Stomach (tissue), 8 donors: ENCODE measurements at regions not wholly inside any gene's neighbourhood (a gene's known extent, or its start where the extent isn't known, plus 50 kb on each side); places are given as distances from the start of the nearest gene placed in this dataset.

ENCODE experiments used
- DNase-seq, 2 donors: peaks; one replicate each; pipeline versions ENCODE4 v3.0.0 to v3.0.0-alpha.2; 2013 to 2019
- H3K27ac ChIP-seq, 5 donors: fragments of 200-600 bp in 4 of 5; sonication (generic) in 4 of 5; one replicate each; pipeline ENCODE4 v1.5.1; 2013 to 2019; ENCODE audit warnings: mild to moderate bottlenecking in 1 of 5, moderate library complexity in 1 of 5
- H3K27me3 ChIP-seq, 3 donors: fragments of 200-600 bp; sonication (generic); one replicate each; pipeline ENCODE4 v1.5.1; 2017 to 2019; ENCODE audit warnings: mixed run types in 1 of 3
- H3K36me3 ChIP-seq, 4 donors: fragments of 200-600 bp; sonication (generic); 1 replicate in 3 of 4; 2 replicates in 1 of 4; pipeline ENCODE4 v1.5.1; 2016 to 2019
- H3K4me1 ChIP-seq, 4 donors: fragments of 200-600 bp; sonication (generic); one replicate each; pipeline ENCODE4 v1.5.1; 2016 to 2019
- H3K4me3 ChIP-seq, 4 donors: fragments of 200-600 bp; sonication (generic) in 3 of 4; one replicate each; pipeline ENCODE4 v1.5.1; 2016 to 2019; ENCODE audit warnings: mild to moderate bottlenecking in 1 of 4
- H3K9me3 ChIP-seq, 4 donors: fragments of 200-600 bp; sonication (generic); one replicate each; pipeline ENCODE4 v1.5.1; 2016 to 2019
- CTCF ChIP-seq, 7 experiments: fragments of 450-650 bp in 4 of 7; fragments of 200-600 bp in 3 of 7; sonication (generic) in 3 of 7; IDR thresholded peaks; one replicate each; pipeline ENCODE4 v1.5.1; 2016 to 2019; ENCODE audit warnings: antibody characterized with exemption in 7 of 7, control low read depth in 2 of 7, mild to moderate bottlenecking in 1 of 7
- EP300 ChIP-seq: sonication (generic); formaldehyde crosslinking; IDR thresholded peaks from one replicate; pipeline ENCODE4 v1.6.1; 2017; ENCODE audit warnings: antibody characterized with exemption
- POLR2A ChIP-seq, 4 donors: fragments of 450-650 bp; IDR thresholded peaks; one replicate each; pipeline ENCODE4 v1.6.1; 2016; ENCODE audit warnings: antibody characterized with exemption in 4 of 4, control low read depth in 2 of 4, mild to moderate bottlenecking in 1 of 4, moderate library complexity in 1 of 4
- POLR2AphosphoS5 ChIP-seq, 3 donors: sonication (generic); formaldehyde crosslinking; IDR thresholded peaks; one replicate each; pipeline ENCODE4 v1.6.1; 2016; ENCODE audit warnings: antibody characterized with exemption in 3 of 3
- WGBS, 5 donors: extraction: QIAGEN DNeasy Blood & Tissue Kit in 3 of 5; methylation state at CpG; one replicate each; pipeline versions ENCODE4 v1.1.5 to v1.1.7; 2013 to 2018; 5-methylcytosine and 5-hydroxymethylcytosine counted together
- intact Hi-C: fragments of 100-400 bp; cut with DNase I; formaldehyde crosslinking; loops from one replicate; pipeline ENCODE4 v1.15.1; 2023; ENCODE audit warnings: low total_unique reads
- donor health status: healthy with polysubstance abuse.
- donor health status: Bipolar disorder and iron deficiency.
- donor health status: healthy.

- Histone ChIP-seq H3K27me3 (no peaks in the 10 kb centered on the region), H3K4me3 (no peak overlapping the region), H3K27ac (no peak overlapping the region), H3K36me3 (no peaks in the 10 kb centered on the region), H3K9me3 (peaks cover 0 to 6% (median 0%) of the 10 kb centered on the region in 4 donors), H3K4me1 (no peaks in the 10 kb centered on the region)
- WGBS, 5 donors, result 37 to 65% (median 54%) methylated on average over 1 of the region's 1 CpG
- intact Hi-C loops, result no loop called here
- DNase-seq, result no peak
- no peak for TF ChIP-seq CTCF (IDR thresholded peaks at IDR 0.05)
- no peak for TF ChIP-seq POLR2A (IDR thresholded peaks at IDR 0.05)
- no peak for TF ChIP-seq POLR2AphosphoS5 (IDR thresholded peaks at IDR 0.05)
- TF ChIP-seq EP300, result no peak
These were observed 142.1 kb upstream of the BRINP3 start for GRCh38 chr1:190619724-190620123.

GRCh38 chr1:190633488-190633887 lies 155.8 kb upstream of the BRINP3 start:
- intact Hi-C loops, result no loop called here
- no peak overlapping the region for H3K4me3 ChIP-seq
- peak in 1 of 2 donors; percentile 2 for DNase-seq

DNA sequence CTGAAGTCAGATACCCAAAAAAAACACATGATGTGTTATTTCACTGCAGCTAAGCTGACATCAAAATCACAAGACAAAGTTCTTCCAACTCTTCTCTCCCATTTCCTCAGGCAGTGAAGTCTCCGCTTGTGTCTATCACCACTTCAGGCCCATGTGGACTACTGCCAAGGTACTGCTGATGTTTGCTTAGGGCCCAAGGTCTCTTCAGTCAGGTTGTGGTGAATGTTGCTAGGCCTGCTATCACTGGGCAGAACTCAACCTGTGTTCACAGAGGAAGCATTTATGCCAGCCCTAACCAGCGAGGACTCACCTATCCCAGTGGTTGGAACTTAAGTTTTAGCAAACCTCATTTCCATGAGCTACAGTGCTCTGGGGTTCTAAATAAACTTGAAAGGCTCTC lies 156.5 kb upstream of the BRINP3 start:
- Histone ChIP-seq H3K4me1 (no peaks in the 10 kb centered on the region), H3K9me3 (peaks cover 0 to 4% (median 0%) of the 10 kb centered on the region in 4 donors), H3K36me3 (no peaks in the 10 kb centered on the region), H3K4me3 (no peak overlapping the region), H3K27ac (no peak overlapping the region), H3K27me3 (no peaks in the 10 kb centered on the region)
- no peak for TF ChIP-seq EP300
- TF ChIP-seq POLR2A (IDR thresholded peaks at IDR 0.05), result no peak
- no peak for TF ChIP-seq POLR2AphosphoS5 (IDR thresholded peaks at IDR 0.05)
- TF ChIP-seq CTCF (IDR thresholded peaks at IDR 0.05), result no peak
- WGBS, 5 donors, result 43 to 82% (median 59%) methylated on average over 2 of the region's 2 CpGs
- DNase-seq, result no peak
- intact Hi-C loops, result no loop called here

More at GRCh38 chr1:190633488-190633887, 155.8 kb upstream of the BRINP3 start:
- no peaks in the 10 kb centered on the region for H3K36me3 ChIP-seq
- H3K27ac ChIP-seq, result no peak overlapping the region
- H3K9me3 ChIP-seq, result peaks cover 0 to 6% (median 0%) of the 10 kb centered on the region in 4 donors
- TF ChIP-seq POLR2A (IDR thresholded peaks at IDR 0.05) (no peak), EP300 (no peak), CTCF (IDR thresholded peaks at IDR 0.05) (no peak), POLR2AphosphoS5 (IDR thresholded peaks at IDR 0.05) (no peak)
- no peaks in the 10 kb centered on the region for H3K4me1 ChIP-seq
- H3K27me3 ChIP-seq, result no peaks in the 10 kb centered on the region

- DNase-seq, result no peak
- no peaks in the 10 kb centered on the region for H3K27me3 ChIP-seq
These were observed 171.9 kb upstream of the BRINP3 start for GRCh38 chr1:190649553-190649952.

More at GRCh38 chr1:190649553-190649952, 171.9 kb upstream of the BRINP3 start:
- TF ChIP-seq POLR2A (IDR thresholded peaks at IDR 0.05) (no peak), POLR2AphosphoS5 (IDR thresholded peaks at IDR 0.05) (no peak), EP300 (no peak), CTCF (IDR thresholded peaks at IDR 0.05) (no peak)
- Histone ChIP-seq H3K27ac (no peak overlapping the region), H3K4me3 (no peak overlapping the region), H3K4me1 (no peaks in the 10 kb centered on the region), H3K36me3 (no peaks in the 10 kb centered on the region), H3K9me3 (no peaks in the 10 kb centered on the region)
- intact Hi-C loops, result no loop called here
